A204.1 (cell line): ENCODE measurements at regions not wholly inside any gene's neighbourhood (a gene's known extent, or its start where the extent isn't known, plus 50 kb on each side); places are given as distances from the start of the nearest gene placed in this dataset.

ENCODE experiments used
- FAIRE-seq: peaks from 2 replicates; lab custom pipeline; 2012; peaks lifted over from hg19 to GRCh38; lab: Jason Lieb, UNC

DNA sequence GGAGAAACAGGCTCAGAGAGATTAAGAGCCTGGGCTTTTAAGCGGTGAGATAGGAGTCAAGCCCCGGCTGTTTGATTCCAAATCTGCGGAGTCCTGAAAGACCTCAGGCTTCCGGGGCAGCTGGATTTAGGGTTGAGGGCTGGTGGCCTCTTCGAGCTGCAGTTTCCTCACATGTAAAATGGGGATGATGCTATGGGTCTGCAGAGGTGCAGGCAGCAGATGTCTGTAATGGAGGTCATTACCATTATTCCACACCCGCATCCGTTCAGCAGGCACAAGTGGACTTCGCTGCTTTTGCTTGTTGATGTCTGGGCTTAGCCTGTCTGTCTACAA, 175.6 kb upstream of the HS6ST1 start:
- no peak for FAIRE-seq

DNA sequence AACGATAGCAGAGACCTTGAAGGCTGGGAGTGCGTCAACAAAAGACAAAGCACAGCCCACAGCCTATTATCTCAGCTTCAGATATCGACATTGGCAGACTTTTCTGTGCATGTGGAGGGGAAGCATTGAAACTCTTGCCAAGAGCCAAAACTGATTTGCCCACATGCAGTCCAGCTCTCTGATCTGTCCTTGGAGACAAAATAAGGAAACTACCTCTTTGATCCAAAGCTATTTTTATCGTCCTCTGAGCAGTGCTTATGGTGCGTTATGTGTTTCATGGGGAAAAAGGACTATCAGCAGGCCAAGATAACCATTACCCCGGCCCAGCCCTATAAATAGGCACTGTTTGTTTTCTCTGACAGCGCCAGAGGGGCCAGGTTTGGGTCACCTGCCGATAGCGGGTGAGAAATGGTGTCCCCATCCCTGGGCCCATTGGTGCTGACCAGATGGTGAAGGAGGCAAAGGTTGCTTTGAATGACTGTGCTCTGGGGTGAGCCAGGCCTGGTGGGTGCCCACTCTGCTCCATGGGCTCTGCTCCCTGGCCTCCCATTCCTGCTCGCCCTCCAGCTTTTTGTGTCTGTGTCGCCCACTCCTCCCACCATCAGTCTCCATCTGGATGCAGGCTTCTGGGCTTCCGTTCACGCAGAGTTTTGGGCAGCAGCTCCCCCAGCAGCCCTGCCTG, 176.1 kb upstream of the HS6ST1 start:
- no peak for FAIRE-seq

DNA sequence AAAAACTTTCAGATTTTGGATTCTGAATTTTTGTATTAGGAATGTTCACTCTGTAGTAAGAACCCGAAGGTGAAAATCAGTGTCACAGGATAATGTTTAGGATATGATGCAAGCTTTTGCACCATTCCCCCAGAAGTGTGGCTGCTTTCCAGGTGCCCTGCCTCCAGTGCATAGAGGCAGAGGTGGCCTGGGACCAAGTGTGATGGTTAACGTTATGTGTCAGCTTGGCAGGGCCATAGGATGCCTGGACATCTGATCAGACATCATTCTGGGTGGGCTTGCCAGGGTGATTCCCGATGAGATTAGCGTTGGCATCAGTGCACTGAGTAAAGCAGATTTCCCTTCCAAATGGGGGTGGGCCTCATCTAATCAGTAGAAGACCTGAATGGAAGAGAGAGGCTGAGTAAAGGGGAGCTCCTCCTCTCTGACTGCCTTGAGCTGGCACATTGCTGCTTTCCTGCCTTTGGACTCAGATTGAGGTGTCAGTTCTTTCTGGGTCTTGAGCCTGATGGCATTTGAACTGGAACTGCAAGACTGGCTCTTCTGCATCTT, 177.4 kb upstream of the HS6ST1 start:
- no peak for FAIRE-seq

DNA sequence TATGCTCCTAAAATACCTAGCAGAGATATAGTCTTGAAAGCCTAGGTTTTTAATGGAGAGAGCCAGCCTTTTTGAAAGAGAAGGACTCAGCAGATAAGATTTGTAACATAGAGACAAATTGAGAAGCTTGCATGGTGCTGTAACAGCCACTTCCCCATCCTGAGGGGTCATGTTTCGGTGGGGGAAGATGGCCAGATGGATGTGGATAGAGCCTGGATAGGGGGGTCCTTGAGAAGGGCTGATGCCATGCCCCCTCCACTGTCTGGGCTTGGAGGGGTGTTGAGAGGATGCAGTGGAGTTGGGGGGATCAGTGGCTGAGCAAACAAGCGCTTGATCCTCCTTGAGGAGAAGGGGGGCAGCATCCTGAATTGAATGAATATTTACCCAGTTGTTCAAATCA, 178.0 kb upstream of the HS6ST1 start:
- FAIRE-seq: no peak

DNA sequence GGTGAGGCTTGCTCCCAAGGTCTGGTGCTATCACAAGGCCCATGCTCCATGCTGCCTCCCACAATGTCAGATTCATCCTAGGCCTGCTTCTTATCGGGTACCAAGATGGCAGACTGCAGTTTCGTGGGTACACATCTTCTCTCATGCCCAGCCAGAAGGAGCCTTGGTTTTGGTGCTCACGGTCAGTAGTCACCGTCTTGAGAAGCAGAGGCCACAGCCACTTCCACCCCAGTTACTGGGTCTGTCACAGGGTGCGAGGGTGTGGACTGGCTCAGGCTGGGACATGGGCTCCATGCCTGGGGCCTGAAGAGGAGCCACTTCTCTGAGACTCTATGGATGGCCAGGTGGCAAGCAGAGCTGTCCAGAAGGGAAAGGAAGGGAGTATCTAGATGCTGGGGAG, 178.8 kb upstream of the HS6ST1 start:
- FAIRE-seq: no peak

DNA sequence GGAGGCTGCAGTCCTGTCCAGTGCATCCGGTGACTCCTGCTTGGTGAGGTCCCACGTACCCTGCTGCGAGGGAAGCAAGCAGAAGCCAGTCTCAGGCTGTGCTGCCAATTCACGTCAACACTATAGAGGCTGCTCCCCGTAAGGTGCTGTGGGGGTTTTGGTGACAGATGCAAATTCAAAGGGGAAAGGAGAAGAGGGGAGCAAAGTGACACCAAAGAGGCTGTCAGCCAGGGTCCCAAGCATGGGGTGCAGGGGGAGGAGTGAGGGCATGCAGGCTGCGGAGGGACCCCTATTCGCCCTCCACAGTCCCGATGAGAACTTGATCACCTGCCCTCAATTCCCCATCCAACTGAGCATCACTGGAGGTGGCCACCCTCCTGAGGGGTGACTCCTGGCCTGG, 179.4 kb upstream of the HS6ST1 start:
- no peak for FAIRE-seq

DNA sequence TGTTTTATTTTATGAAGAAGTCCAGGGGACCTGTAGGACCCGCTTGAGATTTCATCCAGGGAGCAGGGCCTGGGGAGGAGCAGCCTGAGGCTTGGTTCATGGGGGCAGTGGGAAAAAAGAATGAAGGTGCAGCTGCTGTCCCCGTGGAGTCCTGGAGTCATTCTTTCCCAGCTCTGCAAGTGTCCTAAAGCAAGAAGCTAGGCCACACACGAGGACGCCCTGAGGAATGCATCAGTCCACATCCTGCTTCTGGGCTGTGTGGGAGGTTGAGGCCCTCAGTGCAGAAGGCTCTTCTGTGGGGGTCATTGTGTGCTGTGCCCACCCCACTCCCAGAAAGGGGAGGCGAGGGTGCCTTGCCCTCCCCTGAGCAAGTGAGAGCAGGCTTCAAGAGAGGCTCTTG, 179.9 kb upstream of the HS6ST1 start:
- no peak for FAIRE-seq

DNA sequence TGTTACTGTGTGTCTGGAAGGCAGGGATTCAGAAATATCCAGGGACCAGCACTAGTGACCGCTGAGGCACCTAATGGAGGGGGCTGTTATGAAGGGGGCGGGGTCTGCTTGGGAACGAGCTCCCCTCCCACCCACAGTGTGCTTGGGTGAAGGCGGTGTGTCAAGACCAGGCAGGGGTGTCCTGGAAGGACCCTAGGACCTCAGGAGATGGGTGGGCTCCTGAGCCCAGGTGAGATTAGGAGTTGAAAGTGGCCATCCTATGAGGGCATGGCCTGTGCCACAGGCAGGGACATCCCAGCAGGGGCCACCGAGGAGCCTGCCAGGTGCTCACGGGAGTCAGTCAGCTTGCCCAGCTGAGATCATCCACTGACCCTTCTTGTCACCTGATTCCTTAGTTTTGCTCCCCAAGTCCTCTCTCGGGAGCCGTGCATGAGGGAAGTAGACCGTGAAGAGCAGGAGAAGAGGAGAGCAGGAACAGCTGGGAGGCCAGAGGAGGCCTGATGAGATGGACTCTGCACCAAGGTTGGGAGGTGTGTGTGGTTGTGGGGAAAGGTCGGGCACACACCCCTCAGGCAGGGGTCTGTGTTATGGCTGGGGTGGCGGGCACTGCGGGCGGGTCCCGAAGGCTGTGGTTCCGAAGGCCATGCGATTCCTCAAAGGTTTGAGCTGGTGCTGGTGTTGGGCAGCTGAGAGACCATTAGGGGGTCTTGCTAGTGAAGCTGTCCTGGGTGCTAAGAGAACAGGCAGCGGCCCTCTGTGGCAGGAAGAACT, 180.9 kb upstream of the HS6ST1 start:
- no peak for FAIRE-seq

DNA sequence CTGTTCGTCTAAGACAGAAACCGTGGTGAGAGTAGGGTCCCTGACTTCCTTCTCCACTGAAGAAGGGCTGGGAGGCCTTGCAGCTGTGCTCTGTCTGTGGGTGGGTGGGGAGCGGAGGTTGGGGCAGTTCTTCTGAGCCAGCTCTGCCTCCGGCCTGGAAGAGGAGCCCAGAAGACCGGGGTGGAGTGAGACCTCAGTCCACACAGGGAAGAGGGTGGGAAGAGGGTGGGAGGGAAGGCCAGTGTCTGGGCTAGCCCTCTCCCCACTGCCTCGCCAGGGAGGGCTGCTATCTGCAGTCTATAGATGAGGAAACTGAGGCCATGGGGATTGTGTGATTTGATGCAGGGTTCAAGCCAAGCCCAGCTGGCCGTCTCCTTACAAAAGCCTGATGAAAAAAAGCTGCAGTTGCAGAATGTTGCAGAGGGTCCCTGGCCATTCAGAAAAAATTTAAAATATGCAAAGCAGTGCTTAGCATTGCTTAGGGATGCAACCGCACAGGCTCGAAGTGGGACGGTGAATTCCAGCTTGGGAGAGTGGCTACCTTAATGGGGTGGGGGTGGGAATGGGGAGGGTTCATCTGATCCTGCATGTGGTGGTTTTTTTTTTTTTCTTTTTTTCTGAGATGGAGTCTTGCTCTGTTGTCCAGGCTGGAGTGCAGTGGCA, 181.6 kb upstream of the HS6ST1 start:
- FAIRE-seq: no peak

DNA sequence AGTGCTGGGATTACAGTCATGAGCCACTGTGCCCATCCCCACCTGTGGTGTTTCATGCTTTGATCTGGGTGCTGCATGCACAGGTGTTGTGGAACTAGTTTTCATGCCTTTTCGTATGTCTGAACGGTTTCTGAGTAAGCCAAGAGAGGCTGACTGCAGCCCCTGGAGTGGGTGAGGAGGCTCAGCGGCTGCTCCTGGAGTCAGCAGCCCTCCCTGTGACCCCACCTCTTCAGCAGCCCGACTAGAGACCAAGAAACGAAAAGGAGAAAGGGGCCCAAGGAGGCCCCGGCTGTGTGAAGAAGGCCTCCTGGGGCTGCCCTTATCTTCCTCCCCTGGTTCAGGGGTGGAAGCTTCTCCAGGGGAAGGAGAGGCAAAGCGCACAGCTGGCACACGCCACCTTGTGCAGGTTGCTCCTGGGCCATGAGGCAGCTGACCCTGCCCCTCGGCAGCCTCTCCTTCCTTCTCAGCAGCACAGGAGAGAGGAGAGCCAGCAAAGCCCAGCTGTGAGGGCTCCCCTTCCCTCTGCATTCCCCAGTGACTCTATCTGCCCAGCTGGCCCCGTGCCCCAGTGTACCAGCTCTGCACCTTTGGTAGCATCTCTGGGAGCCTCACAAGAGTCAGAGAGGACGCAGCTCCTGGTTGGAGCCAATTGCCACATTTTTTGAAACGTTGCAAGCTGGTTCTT, 182.5 kb upstream of the HS6ST1 start:
- FAIRE-seq: no peak

DNA sequence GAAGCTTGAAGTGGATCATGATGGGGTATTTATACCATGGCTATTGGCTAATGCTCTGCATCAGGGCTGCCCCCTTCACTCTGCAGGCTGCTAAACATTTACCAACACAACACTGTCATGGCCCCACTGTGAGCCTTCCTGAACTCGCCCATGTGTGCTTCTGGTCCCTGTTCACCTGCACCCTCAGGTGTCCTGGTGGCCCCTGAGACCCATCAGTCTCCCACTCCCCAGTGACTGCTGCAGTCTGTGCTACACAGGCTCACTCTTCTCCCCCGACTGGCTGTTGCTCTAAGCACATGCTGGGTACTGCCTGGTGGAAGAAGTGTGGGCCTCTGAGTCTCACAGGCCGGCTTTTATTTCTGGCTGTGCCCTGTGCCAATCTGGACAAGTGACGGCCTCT, 183.0 kb upstream of the HS6ST1 start:
- no peak for FAIRE-seq

DNA sequence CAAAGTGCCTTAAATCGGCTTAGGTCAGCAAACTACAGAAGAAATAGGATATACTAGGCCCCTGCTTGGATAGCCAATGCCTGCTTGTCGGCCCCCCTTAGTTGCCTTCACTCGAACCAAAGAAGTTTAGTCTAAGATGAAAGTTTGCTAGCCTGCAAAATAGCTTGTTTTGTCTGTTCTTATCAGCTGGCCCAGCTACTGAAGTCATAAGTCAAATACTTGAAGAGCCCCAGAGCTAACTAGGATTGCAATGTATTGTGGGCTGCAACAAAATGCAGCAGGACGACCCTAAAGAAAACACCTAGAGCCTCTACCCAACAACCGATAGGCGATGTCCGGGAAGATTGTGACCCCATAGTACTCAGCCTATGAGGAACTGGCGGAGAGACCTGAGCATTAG, 183.5 kb upstream of the HS6ST1 start:
- FAIRE-seq: no peak

DNA sequence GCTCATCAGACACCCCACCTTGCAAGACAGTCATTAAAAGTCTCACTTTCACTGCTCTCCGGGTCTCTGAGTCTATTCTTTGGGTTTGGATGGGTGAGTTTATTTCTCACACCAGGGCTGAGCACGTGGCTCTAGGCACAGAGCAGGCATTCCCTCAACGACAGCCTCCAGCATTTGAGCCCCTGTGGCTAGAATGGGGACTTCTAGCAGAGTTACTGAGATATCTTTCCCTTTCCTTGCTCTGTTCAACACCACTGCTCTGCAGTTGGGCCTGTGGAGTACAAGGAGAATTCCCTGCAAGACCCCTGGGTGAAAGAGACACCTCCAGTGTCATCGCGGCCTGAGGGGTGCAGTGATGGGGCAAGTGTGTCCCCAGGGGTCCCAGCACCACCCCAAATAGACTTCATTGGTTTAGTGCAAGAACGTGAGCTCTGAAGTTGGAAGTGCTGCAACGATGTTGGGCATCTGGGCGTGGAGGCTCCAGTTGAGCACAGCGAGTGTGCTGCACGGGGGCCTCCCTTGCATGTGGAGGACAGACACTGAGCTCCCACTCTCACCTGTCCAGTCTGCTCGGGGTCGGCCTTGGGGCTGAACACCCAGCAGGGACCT, 184.1 kb upstream of the HS6ST1 start:
- no peak for FAIRE-seq

DNA sequence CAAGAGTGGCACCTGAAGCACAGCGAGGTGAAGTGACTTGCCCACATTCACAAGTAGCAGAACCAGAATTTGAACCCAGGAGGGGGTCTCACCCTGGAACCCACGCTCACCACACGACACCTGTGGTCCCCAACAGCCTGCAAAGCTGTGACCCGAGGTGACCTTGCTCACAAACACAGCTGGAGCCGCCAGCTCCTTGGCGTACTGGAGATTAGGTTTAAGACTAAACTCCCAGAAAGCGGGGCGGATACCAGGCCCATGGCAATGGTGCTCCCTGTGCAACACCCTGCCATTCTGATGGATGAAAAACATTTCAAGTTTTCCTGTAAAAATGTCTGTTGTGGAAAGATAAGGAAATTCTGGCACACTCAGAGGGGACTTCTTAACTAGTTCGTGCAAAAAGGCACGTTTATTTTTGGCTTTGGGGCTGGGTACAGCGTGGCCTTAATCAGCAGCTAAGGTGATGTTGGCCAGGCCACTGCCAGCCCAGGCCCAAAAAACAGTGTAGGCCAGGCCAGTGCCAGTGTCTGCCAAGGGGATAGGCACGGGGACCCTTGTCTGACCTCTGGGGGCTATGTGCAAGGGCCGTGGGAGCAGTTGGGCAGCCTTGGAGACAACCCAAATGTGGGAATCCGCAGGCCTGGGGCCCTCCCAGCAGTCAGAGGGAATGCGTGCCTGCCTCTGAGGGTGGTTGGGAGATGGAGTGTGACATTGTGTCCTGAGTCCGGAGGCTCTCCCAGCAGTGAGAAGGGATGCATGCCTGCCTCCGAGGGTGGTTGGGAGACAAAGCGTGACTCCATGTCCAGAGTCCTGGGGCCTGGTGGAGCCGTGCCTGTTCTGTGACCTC, 185.0 kb upstream of the HS6ST1 start:
- no peak for FAIRE-seq

DNA sequence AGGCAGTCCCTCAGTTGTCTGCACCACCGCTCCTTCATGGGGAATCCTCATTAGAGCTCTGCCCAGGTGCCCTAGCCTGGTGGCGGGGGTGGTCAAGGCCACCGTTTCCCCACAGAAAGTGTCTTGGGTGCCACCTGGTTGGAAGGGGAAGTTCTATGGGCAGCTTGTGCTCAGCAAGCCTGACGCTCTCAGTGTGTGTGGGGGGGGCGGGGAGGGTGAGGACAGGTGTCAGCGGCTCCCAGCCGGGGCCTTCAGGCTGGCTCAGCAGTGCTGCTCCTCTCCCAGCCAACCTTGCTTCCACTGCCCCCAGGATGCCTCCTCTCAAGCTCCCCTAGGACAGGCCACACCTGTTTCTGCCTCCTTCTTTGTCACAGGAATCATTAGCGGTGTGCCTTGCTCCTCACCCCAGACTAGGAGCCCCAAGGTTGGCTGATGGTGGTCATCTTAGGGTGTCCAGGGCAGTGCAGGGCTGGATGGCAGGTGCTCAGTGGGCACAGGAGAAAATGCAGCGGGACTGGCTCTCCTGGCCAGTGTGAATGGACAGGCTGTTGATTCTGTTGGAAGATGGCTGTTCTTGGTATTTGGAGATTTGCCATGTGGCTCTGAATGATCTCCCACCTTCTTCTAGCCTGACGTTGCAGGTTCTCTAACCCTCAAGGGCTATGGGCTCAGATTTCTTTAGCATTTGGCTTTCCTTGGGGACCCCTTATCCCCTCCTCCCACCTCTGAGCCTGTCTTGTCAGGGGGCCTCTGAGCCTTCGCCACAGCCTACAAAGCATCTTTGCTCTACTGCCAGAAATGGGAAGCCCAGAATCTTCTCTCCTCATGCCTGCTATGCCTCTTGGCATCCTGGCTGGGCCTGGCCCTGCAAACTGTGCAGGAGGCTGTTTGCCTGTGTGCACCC, 185.8 kb upstream of the HS6ST1 start:
- FAIRE-seq: no peak

DNA sequence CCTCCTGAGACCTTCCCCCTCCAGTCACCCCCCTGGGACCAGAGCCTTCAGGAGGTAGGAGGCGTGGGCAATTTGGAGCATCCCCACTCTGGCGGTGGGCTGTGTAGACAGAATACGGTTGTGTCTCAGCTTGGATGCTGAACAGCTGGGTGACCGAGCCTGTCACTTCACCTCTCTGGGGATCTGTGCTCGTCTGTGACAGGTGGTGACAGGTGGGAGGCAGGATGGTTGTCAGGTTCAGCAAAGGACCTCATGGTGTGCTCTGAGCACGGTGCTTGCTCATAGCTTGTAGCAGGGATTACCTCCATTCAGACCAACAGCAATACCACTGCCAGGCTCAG, 186.5 kb upstream of the HS6ST1 start:
- no peak for FAIRE-seq

DNA sequence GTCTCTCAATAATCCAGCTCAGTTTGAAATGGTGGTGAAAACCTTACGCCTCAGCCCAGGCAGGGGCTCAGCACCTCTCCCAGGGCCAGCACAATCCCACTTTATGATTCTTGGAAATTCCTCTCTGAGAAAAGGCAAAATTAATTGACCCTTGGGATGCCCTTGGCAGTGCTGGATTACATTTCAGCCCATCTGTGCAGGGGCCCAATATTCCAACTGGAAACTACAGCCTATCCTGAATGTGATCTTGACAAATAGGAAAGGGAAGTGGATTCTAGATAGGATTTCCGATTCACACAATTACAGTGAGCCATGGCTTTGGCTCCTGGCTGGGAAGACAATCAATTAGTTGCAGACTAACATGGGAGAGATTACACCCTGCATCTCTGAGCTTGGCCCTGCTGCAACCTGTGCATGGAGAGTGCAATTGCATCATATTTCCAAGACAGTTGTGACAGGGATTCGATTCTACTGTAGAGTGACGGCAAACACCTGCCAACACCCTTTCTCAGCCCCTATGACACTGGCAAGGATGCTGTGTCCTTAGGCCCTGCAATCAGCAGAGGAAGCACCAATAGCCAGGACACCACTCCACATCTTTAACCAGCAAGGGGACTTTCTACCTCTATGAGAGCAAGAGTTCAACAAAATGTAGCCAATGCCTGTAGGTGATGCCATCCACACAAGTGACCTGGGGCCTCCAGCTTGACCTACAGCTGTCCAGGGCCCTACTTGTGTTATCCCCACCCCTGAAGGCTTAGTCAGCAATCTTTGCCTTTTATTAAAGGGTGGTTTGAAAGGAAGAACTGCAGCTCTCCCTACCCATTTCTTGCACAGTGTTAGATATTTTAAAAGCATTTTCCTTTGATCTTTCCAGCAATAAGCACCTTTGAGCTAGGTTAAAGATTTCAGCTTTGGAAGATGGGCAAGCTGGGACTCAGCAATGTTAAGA, 187.2 kb upstream of the HS6ST1 start:
- FAIRE-seq: no peak

DNA sequence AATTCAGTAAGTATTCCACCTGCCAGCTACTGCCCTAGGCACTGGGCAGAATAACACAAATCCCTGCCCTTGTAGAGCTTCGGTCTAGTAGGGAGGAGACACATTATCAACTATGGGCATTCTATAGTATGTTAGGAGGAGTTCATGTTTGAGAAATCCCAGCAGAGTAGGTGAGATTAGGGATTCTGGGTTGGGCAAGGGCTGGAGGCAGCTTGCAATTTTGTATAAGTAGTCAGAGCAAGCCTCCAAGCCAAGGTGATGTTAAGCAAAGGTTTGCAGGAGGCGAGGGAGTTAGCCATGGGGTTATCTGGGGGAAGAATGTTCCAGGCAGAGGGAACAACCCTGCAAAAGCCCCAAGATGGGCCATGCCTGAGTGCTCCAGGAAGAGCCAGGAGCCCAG, 187.9 kb upstream of the HS6ST1 start:
- no peak for FAIRE-seq

DNA sequence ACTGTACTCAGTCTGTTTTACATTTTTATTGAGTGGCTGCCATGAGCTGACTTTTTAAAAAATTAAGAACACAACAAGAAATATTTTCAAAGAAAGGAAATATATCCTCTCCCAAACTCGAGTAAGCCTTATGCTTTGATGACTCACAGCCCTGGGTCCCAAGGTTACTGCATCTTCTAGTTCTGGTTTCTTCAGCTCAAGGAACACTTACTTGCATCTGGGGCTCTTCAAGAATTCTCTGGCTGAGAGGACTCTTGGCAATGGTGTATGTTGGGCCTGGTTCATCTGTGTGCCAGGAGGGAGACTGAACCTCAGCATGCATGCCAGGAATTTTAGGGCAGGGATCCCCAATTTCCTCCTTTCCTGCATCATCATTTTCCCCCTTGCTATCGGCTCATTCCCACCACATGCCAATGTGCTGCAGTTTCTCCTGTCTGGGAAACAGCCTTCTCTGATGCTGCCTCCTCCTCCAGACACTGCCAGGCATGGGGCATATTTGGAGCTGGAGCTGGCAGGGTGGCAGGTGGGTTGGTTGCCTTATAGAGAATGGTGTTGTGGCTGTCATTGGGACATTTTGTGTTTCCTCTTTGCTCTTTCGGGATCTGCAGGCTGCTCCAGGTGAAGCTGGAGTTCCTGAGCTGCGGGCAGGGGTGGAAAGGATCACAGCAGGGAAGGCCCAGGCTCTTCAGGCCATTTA, 192.2 kb upstream of the HS6ST1 start:
- no peak for FAIRE-seq
